ENCODE measurements at regions not wholly inside any gene's neighbourhood (a gene's known extent, or its start where the extent isn't known, plus 50 kb on each side); places are given as distances from the start of the nearest gene placed in this dataset.

DNA sequence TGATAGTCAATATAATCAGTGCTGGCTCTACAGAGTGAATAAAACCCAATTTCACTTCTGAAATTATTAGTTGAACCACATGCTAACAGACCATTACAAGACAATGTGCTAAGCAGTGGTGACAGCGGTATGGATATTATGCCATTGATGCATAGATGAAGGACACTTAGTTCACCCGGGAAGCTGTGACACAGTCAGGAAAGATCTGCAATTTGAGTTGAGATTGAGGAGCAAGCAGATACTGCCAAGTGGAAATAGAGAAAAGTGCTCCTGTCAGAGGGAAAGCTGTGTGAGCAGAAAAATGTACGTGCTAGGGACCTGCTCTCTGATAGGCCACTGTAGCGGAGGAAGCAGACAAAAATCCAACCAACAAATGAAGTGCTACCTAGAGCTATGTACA lies 529.5 kb upstream of the CDH2 start:
- Histone ChIP-seq H2AFZ (ENCODE audit: control insufficient read depth, low read length) (no peak overlapping the region), H3K36me3 (ENCODE audit: control insufficient read depth in 2 of 2, extremely low read depth in 1 of 2, insufficient read depth in 2 of 2, low read length in 2 of 2) (no peaks in the 10 kb centered on the region), H3K4me3 (ENCODE audit: control insufficient read depth in 2 of 3, extremely low read depth in 1 of 3, insufficient read depth in 2 of 3, low read depth in 1 of 3, low read length in 3 of 3) (no peak overlapping the region), H3K4me1 (ENCODE audit: control insufficient read depth, extremely low read depth, insufficient read depth, low read length) (no peaks in the 10 kb centered on the region), H3K9me3 (ENCODE audit: control insufficient read depth, low read depth, low read length) (no peaks in the 10 kb centered on the region), H3K27ac (ENCODE audit: control insufficient read depth, insufficient read depth, low read length) (no peak overlapping the region), H3K27me3 (ENCODE audit: control insufficient read depth, extremely low read depth, insufficient read depth, low read length) (no peaks in the 10 kb centered on the region), H4K20me1 (ENCODE audit: control insufficient read depth, extremely low read depth, insufficient read depth, low read length) (no peaks in the 10 kb centered on the region), H3K9ac (ENCODE audit: control insufficient read depth, extremely low read depth, insufficient read depth, low read length) (no peak overlapping the region), H3K4me2 (ENCODE audit: control insufficient read depth, extremely low read depth, insufficient read depth, low read depth, low read length) (no peak overlapping the region), H3K79me2 (ENCODE audit: control insufficient read depth, insufficient read depth, low read length) (no peaks in the 10 kb centered on the region), H3K9me1 (ENCODE audit: control insufficient read depth, extremely low read depth, insufficient read depth, low read length) (no peaks in the 10 kb centered on the region)
- DNase-seq (ENCODE audit: low read depth, low spot score), result no peak
- no peak for FAIRE-seq
- dilution Hi-C loops (cut with MboI; ENCODE audit: extremely low pct_ligation_motif_present, low sequenced_read_pairs), result no loop called here
- TF ChIP-seq, protein P1, sequence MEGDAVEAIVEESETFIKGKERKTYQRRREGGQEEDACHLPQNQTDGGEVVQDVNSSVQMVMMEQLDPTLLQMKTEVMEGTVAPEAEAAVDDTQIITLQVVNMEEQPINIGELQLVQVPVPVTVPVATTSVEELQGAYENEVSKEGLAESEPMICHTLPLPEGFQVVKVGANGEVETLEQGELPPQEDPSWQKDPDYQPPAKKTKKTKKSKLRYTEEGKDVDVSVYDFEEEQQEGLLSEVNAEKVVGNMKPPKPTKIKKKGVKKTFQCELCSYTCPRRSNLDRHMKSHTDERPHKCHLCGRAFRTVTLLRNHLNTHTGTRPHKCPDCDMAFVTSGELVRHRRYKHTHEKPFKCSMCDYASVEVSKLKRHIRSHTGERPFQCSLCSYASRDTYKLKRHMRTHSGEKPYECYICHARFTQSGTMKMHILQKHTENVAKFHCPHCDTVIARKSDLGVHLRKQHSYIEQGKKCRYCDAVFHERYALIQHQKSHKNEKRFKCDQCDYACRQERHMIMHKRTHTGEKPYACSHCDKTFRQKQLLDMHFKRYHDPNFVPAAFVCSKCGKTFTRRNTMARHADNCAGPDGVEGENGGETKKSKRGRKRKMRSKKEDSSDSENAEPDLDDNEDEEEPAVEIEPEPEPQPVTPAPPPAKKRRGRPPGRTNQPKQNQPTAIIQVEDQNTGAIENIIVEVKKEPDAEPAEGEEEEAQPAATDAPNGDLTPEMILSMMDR (optimal IDR thresholded peaks at IDR 0.05 in 1 of 3, IDR thresholded peaks at IDR 0.05 in 1 of 3, conservative IDR thresholded peaks at IDR 0.05 in 1 of 3; ENCODE audit: extremely low read depth in 1 of 3, insufficient read depth in 2 of 3, low read length in 3 of 3), result no peak
- no peak for TF ChIP-seq EZH2 (IDR thresholded peaks at IDR 0.05; ENCODE audit: low read length)

- no peak for FAIRE-seq
- no peaks in the 10 kb centered on the region for H4K20me1 ChIP-seq (ENCODE audit: control insufficient read depth, extremely low read depth, insufficient read depth, low read length)
- no peak overlapping the region for H3K9ac ChIP-seq (ENCODE audit: control insufficient read depth, extremely low read depth, insufficient read depth, low read length)
These were observed 528.6 kb upstream of the CDH2 start for GRCh38 chr18:28705482-28705881.

More at GRCh38 chr18:28705482-28705881, 528.6 kb upstream of the CDH2 start:
- dilution Hi-C loops (cut with MboI; ENCODE audit: extremely low pct_ligation_motif_present, low sequenced_read_pairs), result no loop called here
- Histone ChIP-seq H3K4me1 (ENCODE audit: control insufficient read depth, extremely low read depth, insufficient read depth, low read length) (no peaks in the 10 kb centered on the region), H3K36me3 (ENCODE audit: control insufficient read depth in 2 of 2, extremely low read depth in 1 of 2, insufficient read depth in 2 of 2, low read length in 2 of 2) (no peaks in the 10 kb centered on the region), H3K9me1 (ENCODE audit: control insufficient read depth, extremely low read depth, insufficient read depth, low read length) (no peaks in the 10 kb centered on the region), H2AFZ (ENCODE audit: control insufficient read depth, low read length) (no peak overlapping the region), H3K27ac (ENCODE audit: control insufficient read depth, insufficient read depth, low read length) (no peak overlapping the region), H3K4me2 (ENCODE audit: control insufficient read depth, extremely low read depth, insufficient read depth, low read depth, low read length) (no peak overlapping the region), H3K4me3 (ENCODE audit: control insufficient read depth in 2 of 3, extremely low read depth in 1 of 3, insufficient read depth in 2 of 3, low read depth in 1 of 3, low read length in 3 of 3) (no peak overlapping the region), H3K27me3 (ENCODE audit: control insufficient read depth, extremely low read depth, insufficient read depth, low read length) (no peaks in the 10 kb centered on the region), H3K79me2 (ENCODE audit: control insufficient read depth, insufficient read depth, low read length) (no peaks in the 10 kb centered on the region), H3K9me3 (ENCODE audit: control insufficient read depth, low read depth, low read length) (no peaks in the 10 kb centered on the region)
- TF ChIP-seq, protein P1 (optimal IDR thresholded peaks at IDR 0.05 in 1 of 3, IDR thresholded peaks at IDR 0.05 in 1 of 3, conservative IDR thresholded peaks at IDR 0.05 in 1 of 3; ENCODE audit: extremely low read depth in 1 of 3, insufficient read depth in 2 of 3, low read length in 3 of 3), result no peak
- no peak for TF ChIP-seq EZH2 (IDR thresholded peaks at IDR 0.05; ENCODE audit: low read length)
- no peak for DNase-seq (ENCODE audit: low read depth, low spot score)

All from keratinocyte (primary cell).